SU-DHL-6 (cell line): ENCODE measurements at regions not wholly inside any gene's neighbourhood (a gene's known extent, or its start where the extent isn't known, plus 50 kb on each side); places are given as distances from the start of the nearest gene placed in this dataset.

Experiments
- H2AFZ ChIP-seq: fragments of 200-600 bp; sonication (generic); 2 replicates; pipeline ENCODE4 v1.6.1; 2014; ENCODE audit warnings: low read depth, mild to moderate bottlenecking, moderate library complexity, mixed read lengths, antibody characterized with exemption, low read length; ENCODE audit not compliant: severe bottlenecking
- H3F3A ChIP-seq: fragments of 200-600 bp; shearing (Covaris generic); 2 replicates; pipeline ENCODE4 v1.6.0; 2016; ENCODE audit warnings: antibody characterized with exemption, mild to moderate bottlenecking; ENCODE audit not compliant: insufficient read depth
- H3K27ac ChIP-seq: fragments of 200-600 bp; sonication (generic); 2 replicates; pipeline ENCODE4 v1.5.1; 2016; ENCODE audit warnings: low read depth, mild to moderate bottlenecking, low read length, moderate library complexity, mixed read lengths
- H3K27me3 ChIP-seq: fragments of 200-600 bp; sonication (generic), shearing (Covaris generic); 2 replicates; pipeline ENCODE4 v1.6.0; 2014; ENCODE audit warnings: mild to moderate bottlenecking, low read length
- H3K36me3 ChIP-seq: fragments of 200-600 bp; sonication (generic); 2 replicates; pipeline ENCODE4 v1.6.1; 2014; ENCODE audit warnings: mild to moderate bottlenecking, low read length, mixed read lengths
- H3K4me2 ChIP-seq: fragments of 300-600, 200-600 bp; shearing (Covaris generic), sonication (generic); 2 replicates; pipeline ENCODE4 v1.6.0; 2014; ENCODE audit warnings: low read length, low read depth, mild to moderate bottlenecking; ENCODE audit not compliant: poor library complexity, severe bottlenecking
- H3K4me3 ChIP-seq: fragments of 200-600 bp; sonication (generic); 2 replicates; pipeline ENCODE4 v1.5.1; 2014; ENCODE audit warnings: antibody characterized with exemption, low read length, mild to moderate bottlenecking, mixed read lengths; ENCODE audit not compliant: insufficient read depth, poor library complexity, severe bottlenecking
- H3K79me2 ChIP-seq: fragments of 200-600 bp; sonication (generic); 2 replicates; pipeline ENCODE4 v1.6.1; 2014; ENCODE audit warnings: mild to moderate bottlenecking, low read length, moderate library complexity; ENCODE audit not compliant: insufficient read depth
- H3K9ac ChIP-seq: fragments of 200-600 bp; sonication (generic); 2 replicates; pipeline ENCODE4 v1.7.0; 2014; ENCODE audit warnings: mild to moderate bottlenecking, low read length
- H3K9me2 ChIP-seq: fragments of 200-600 bp; sonication (generic); replicated peaks from 2 replicates; pipeline ENCODE4 v1.6.1; 2014; ENCODE audit warnings: low read length; ENCODE audit not compliant: insufficient read depth
- H3K9me3 ChIP-seq: fragments of 200-600 bp; sonication (generic); 2 replicates; pipeline ENCODE4 v1.6.1; 2014; ENCODE audit warnings: low read length, mixed read lengths; ENCODE audit not compliant: insufficient read depth
- H4K20me1 ChIP-seq: fragments of 200-600 bp; sonication (generic); 2 replicates; pipeline ENCODE4 v1.6.1; 2014; ENCODE audit warnings: low read depth, mild to moderate bottlenecking, antibody characterized with exemption, low read length, moderate library complexity, mixed read lengths
- CTCF ChIP-seq: fragments of 200-600 bp; sonication (generic); IDR thresholded peaks from one replicate; pipeline ENCODE4 v1.5.1; 2017; ENCODE audit warnings: antibody characterized with exemption, mild to moderate bottlenecking, low read length, moderate library complexity; ENCODE audit not compliant: insufficient read depth, poor library complexity, severe bottlenecking
- EZH2phosphoT487 ChIP-seq: fragments of 200-600 bp; sonication (generic), shearing (Covaris generic); conservative IDR thresholded peaks from 2 replicates; pipeline ENCODE4 v1.6.1; 2018; ENCODE audit warnings: mild to moderate bottlenecking, antibody characterized with exemption, low read length, moderate library complexity, mixed read lengths

DNA sequence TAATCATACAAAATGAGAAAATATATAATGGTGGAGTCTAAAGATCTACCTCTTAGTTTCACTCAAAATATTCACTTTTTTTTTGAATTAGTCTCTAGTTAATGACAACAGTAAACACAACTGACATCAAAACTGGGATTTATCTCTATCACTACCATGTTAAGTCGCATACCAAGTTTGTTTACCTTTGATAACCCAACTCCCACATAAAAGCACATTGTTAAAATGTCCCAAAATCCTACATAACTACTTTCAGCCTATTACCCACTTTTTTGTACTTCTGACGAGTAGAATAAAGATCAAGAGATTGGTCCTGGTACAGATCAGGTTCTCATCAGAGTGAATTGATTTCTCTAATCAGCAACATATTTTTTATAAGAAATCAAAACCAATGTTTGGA lies 518.5 kb downstream of the EPHA3 start:
- H3K27me3 ChIP-seq = no peaks in the 10 kb centered on the region
- H4K20me1 ChIP-seq = no peaks in the 10 kb centered on the region
- H2AFZ ChIP-seq = no peak overlapping the region
- no peaks in the 10 kb centered on the region for H3K9me3 ChIP-seq
- H3K9me2 ChIP-seq = no peaks in the 10 kb centered on the region
- no peak overlapping the region for H3K4me2 ChIP-seq
- H3K9ac ChIP-seq = no peak overlapping the region
- no peak overlapping the region for H3K4me3 ChIP-seq
- TF ChIP-seq CTCF = no peak
- no peak for TF ChIP-seq EZH2phosphoT487
- no peaks in the 10 kb centered on the region for H3K36me3 ChIP-seq
- no peaks in the 10 kb centered on the region for H3F3A ChIP-seq
- H3K27ac ChIP-seq = no peak overlapping the region
- no peaks in the 10 kb centered on the region for H3K79me2 ChIP-seq

DNA sequence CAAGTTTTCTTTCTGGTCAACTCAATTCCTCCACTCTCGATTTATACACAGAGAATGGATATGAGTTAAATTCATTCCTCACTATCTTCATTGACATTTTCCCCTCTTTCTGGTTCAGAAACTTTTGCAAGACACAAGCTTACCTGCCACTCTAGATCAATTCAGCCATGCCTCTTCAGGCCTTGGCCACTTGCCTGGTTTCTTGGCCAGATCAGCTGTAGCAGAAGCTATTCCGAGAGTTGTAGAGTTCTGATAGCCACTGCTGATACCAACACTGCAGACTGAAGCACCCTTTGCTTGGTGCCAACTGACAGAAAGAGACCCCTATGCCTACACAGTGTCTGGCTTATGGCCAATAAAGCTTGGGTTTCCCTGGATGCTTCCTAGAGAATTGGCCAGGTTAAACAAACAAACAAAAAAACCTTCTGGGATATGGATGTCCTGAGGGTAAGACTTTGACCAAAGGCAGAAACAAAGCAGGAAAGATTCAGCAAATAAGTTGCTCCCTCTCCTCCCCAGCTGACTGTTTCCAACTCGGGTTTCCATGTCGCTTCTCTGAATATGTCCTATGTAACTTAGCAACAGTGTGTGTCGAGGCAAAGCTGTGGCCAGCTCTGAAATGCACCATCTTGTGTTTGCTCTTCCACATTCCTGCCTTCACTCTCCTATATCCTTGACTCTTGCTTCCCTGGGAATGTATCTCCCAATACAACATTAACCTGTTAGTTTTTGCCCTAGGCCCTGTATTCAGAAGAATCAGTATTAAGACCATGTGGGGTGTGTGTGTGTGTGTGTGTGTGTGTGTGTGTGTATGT lies 521.6 kb downstream of the EPHA3 start:
- no peaks in the 10 kb centered on the region for H3K36me3 ChIP-seq
- H3K9ac ChIP-seq = no peak overlapping the region
- no peaks in the 10 kb centered on the region for H3K79me2 ChIP-seq
- no peaks in the 10 kb centered on the region for H3F3A ChIP-seq
- H3K9me2 ChIP-seq = no peaks in the 10 kb centered on the region
- no peaks in the 10 kb centered on the region for H3K9me3 ChIP-seq
- TF ChIP-seq CTCF = no peak
- no peak for TF ChIP-seq EZH2phosphoT487
- no peak overlapping the region for H3K4me2 ChIP-seq
- H3K4me3 ChIP-seq = no peak overlapping the region
- H3K27ac ChIP-seq = no peak overlapping the region
- H4K20me1 ChIP-seq = no peaks in the 10 kb centered on the region
- H3K27me3 ChIP-seq = no peaks in the 10 kb centered on the region
- no peak overlapping the region for H2AFZ ChIP-seq

- Histone ChIP-seq H3K79me2 (no peaks in the 10 kb centered on the region), H3K9ac (no peak overlapping the region), H3K9me3 (no peaks in the 10 kb centered on the region), H3K27ac (no peak overlapping the region), H3K4me3 (no peak overlapping the region), H3K36me3 (no peaks in the 10 kb centered on the region), H4K20me1 (no peaks in the 10 kb centered on the region), H3K9me2 (no peaks in the 10 kb centered on the region), H3K27me3 (no peaks in the 10 kb centered on the region), H3K4me2 (no peak overlapping the region), H3F3A (no peaks in the 10 kb centered on the region), H2AFZ (no peak overlapping the region)
- TF ChIP-seq EZH2phosphoT487 (no peak), CTCF (no peak)
Measured at GRCh38 chr3:89635137-89635536, 527.7 kb downstream of the EPHA3 start.
